ENCODE measurements at regions not wholly inside any gene's neighbourhood (a gene's known extent, or its start where the extent isn't known, plus 50 kb on each side); places are given as distances from the start of the nearest gene placed in this dataset.

GRCh38 chr5:20555034-20555433, 567.0 kb upstream of the CDH18 start:
- H3K36me3 ChIP-seq (ENCODE audit: control insufficient read depth, insufficient read depth, low read length), result no peaks in the 10 kb centered on the region
- CTCF ChIA-PET, result no interaction called here
- H3K27me3 ChIP-seq (ENCODE audit: control insufficient read depth, insufficient read depth, low read length), result no peaks in the 10 kb centered on the region
- no peak for DNase-seq (ENCODE audit: low read depth)
- no peak overlapping the region for H3K4me3 ChIP-seq (ENCODE audit: low read depth, low read length)
- TF ChIP-seq, protein P1, sequence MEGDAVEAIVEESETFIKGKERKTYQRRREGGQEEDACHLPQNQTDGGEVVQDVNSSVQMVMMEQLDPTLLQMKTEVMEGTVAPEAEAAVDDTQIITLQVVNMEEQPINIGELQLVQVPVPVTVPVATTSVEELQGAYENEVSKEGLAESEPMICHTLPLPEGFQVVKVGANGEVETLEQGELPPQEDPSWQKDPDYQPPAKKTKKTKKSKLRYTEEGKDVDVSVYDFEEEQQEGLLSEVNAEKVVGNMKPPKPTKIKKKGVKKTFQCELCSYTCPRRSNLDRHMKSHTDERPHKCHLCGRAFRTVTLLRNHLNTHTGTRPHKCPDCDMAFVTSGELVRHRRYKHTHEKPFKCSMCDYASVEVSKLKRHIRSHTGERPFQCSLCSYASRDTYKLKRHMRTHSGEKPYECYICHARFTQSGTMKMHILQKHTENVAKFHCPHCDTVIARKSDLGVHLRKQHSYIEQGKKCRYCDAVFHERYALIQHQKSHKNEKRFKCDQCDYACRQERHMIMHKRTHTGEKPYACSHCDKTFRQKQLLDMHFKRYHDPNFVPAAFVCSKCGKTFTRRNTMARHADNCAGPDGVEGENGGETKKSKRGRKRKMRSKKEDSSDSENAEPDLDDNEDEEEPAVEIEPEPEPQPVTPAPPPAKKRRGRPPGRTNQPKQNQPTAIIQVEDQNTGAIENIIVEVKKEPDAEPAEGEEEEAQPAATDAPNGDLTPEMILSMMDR (IDR thresholded peaks at IDR 0.05; ENCODE audit: insufficient read depth, low read depth, low read length), result no peak
- POLR2A ChIA-PET, result no interaction called here

GRCh38 chr5:20554001-20554400, 566.0 kb upstream of the CDH18 start:
- DNase-seq (ENCODE audit: low read depth), result no peak
- no peak overlapping the region for H3K4me3 ChIP-seq (ENCODE audit: low read depth, low read length)
- CTCF ChIA-PET, result no interaction called here
- H3K36me3 ChIP-seq (ENCODE audit: control insufficient read depth, insufficient read depth, low read length), result no peaks in the 10 kb centered on the region
- TF ChIP-seq, protein P1 (IDR thresholded peaks at IDR 0.05; ENCODE audit: insufficient read depth, low read depth, low read length), result no peak
- POLR2A ChIA-PET, result interaction anchor here (0.6 kb wide), 1 partner anchor 561 kb away, joined by 4 read pairs; no protein-coding TSS in a partner anchor
- H3K27me3 ChIP-seq (ENCODE audit: control insufficient read depth, insufficient read depth, low read length), result no peaks in the 10 kb centered on the region

GRCh38 chr5:20537911-20538703, 550.1 kb upstream of the CDH18 start:
- POLR2A ChIA-PET, result no interaction called here
- TF ChIP-seq, protein P1 (IDR thresholded peaks at IDR 0.05; ENCODE audit: insufficient read depth, low read depth, low read length), result no peak
- Histone ChIP-seq H3K4me3 (ENCODE audit: low read depth, low read length) (no peak overlapping the region), H3K36me3 (ENCODE audit: control insufficient read depth, insufficient read depth, low read length) (no peaks in the 10 kb centered on the region), H3K27me3 (ENCODE audit: control insufficient read depth, insufficient read depth, low read length) (no peaks in the 10 kb centered on the region)
- DNase-seq (ENCODE audit: low read depth), result no peak
- CTCF ChIA-PET, result no interaction called here

GRCh38 chr5:20536813-20537212, 548.8 kb upstream of the CDH18 start:
- no peaks in the 10 kb centered on the region for H3K27me3 ChIP-seq (ENCODE audit: control insufficient read depth, insufficient read depth, low read length)
- H3K36me3 ChIP-seq (ENCODE audit: control insufficient read depth, insufficient read depth, low read length), result no peaks in the 10 kb centered on the region
- DNase-seq (ENCODE audit: low read depth), result no peak
- ChIA-PET POLR2A (no interaction called here), CTCF (no interaction called here)
- TF ChIP-seq, protein P1 (IDR thresholded peaks at IDR 0.05; ENCODE audit: insufficient read depth, low read depth, low read length), result no peak
- H3K4me3 ChIP-seq (ENCODE audit: low read depth, low read length), result no peak overlapping the region

DNA sequence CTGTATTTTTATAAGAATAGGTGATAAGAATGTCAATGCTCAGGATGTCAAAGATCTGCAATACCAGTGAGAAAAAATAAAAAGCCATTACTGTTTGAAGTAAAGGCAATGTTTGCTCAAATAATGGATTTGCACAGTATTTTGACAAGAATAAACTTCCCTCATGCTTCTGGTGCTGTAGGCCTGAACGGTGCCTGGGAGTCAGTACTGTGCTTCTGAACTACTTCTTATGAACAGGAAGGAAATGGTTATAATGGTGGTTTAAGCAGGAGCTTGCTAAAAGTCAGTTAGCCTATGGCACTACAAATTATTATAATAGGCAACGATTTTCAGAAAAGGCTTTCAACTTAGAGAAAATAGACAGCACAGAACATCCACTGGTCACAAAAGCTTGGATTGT, 548.3 kb upstream of the CDH18 start:
- H3K36me3 ChIP-seq (ENCODE audit: control insufficient read depth, insufficient read depth, low read length), result no peaks in the 10 kb centered on the region
- H3K4me3 ChIP-seq (ENCODE audit: low read depth, low read length), result no peak overlapping the region
- H3K27me3 ChIP-seq (ENCODE audit: control insufficient read depth, insufficient read depth, low read length), result no peaks in the 10 kb centered on the region
- DNase-seq (ENCODE audit: low read depth), result no peak
- TF ChIP-seq, protein P1 (IDR thresholded peaks at IDR 0.05; ENCODE audit: insufficient read depth, low read depth, low read length), result no peak
- POLR2A ChIA-PET, result no interaction called here
- CTCF ChIA-PET, result no interaction called here

Data from BJ (cell line).